RCC 7860 (cell line): ENCODE measurements at regions not wholly inside any gene's neighbourhood (a gene's known extent, or its start where the extent isn't known, plus 50 kb on each side); places are given as distances from the start of the nearest gene placed in this dataset.

Experiments used
- DNase-seq: peaks from one replicate; pipeline ENCODE4 v3.0.0-alpha.2; 2015; ENCODE audit warnings: low spot score
- FAIRE-seq: peaks from 2 replicates; lab custom pipeline; 2012; peaks lifted over from hg19 to GRCh38; lab: Jason Lieb, UNC

DNA sequence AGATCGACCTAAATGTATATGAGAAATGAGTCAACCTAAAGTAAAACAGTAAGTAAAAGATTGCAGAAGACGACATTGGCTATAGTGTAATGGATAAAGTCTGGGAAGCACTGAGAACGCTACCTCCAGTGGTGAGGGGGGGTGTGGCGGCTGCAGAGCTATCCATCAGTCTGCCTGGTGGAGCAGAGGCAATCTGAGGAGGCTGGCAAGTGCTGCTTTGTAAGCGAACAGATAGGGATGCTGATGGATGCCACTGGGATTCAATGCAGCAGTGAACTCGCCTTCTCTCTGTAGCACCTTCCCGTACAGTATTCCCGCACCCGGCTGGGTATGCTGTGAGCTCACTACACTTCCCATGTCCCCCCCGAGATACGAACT is 261.5 kb downstream of the NSG2 start:
- FAIRE-seq (no peak), DNase-seq (no peak)

DNA sequence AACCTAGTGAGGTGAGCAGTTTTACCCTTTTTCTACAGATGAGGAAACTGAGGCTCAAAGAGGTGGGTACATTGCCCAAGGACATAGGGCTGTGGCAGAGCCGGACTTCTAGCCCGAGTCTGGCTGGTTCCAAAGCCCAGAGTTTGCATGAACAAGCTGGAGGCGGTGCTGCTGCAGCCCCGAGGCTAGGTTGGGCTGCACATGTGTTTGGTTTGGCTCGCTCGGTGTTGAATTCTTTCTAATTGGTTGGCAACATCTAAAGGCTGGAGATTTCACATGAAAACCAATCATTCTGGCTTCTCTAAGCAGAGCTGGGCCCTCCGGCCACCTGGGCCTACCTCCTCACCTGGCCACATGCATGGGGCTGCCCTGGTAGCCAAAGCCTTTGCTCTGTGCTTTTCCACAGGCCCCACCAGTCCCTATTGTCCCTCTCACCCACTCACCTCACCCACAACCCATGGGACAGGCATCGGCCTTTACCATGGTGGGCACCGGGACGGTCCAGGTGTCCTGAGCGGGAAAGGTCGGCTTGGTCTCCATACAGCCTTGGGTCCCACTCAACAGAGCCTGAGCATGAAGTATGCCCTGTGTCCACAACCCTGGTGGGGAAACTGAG is 262.3 kb downstream of the NSG2 start:
- no peak for DNase-seq
- no peak for FAIRE-seq

DNA sequence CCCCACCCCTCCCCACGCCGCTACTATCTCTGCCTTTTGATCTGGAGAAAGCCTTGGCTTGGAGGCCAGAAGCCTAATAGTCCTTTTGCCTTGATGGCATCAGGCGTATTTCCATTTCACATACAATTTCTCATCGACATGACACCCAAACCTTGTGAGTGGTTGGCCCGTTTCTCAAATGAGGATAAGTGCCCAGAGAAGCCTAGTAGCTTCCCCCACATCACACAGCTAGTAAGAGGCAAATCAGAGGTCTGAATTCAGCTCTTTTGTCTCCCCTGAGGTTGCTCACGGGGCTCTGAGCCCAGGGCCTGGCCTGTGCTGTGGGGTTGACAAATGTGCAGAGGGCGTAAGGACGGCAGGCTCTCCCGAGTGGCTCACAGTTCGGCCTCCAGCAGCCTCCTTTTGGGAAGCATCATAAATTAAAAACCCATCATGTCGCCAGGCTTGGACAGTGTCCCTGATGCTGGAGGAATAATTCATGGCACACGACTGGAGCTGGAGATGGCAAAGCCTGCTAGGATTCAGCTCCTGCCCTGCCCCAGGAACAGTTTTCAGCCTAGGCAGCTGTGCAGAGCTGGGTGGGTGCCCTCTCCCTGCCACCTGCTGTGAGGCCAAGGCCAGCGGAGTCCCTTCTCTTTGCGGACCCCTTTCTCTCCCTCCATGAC is 263.8 kb downstream of the NSG2 start:
- FAIRE-seq (no peak), DNase-seq (no peak)

DNA sequence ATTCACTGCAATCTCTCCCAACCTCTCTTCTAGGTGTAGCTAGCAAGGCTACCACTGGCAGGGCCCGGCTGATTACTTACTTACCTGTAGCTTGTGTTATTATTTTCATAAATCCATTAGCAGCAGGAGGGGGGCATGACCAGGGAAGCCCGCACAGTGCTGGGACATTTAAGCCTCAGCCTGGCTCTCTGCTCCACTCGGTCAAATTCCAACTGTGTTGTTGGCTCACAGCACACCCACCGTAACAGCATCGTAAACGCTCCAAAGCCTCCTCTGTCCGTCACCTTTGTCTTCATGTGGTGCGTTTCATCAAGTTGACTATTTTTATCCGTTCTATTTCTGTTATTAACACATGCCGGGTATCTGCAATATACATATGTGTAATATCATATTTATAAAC is 264.7 kb downstream of the NSG2 start:
- FAIRE-seq (no peak), DNase-seq (no peak)

DNA sequence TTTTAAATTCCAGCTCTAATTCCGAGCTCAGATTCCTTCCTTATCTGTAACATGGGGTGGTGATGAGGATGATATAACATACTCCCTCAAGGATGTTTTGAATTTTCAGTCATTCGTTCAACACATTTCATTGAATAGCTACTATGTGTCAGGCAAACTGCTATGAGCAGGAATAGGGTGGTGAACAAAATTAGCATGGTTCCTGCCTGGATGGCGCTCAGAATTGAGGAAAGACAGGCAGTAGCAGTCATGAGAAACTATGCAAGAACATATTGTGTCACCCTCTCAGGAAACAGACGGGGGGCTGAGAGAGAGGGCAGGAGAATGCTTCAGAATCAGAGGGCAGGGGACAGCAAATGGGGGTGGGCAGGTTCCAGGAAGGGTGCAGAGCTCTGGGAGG is 265.2 kb downstream of the NSG2 start:
- FAIRE-seq, result no peak
- DNase-seq, result no peak

DNA sequence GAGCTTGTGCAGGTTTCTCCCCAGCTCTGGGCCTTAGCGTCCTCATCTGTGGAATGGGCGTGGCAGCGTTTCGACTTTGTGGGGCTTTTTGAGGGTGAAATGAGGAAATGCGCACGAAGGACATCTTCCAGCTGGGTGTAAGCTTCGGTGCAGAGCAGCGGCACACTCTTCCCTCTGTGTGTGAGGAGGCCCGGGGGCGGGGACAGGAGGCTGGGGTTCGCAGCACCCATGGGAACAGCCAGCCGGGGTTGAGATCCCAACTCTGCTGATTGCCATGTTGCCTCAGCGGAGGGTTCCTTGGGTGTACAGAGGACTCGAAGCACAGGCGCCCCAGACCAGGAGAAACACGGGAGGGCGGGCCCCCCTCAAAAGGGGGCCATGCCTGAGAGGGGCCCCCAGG is 265.6 kb downstream of the NSG2 start:
- FAIRE-seq (no peak), DNase-seq (no peak)

DNA sequence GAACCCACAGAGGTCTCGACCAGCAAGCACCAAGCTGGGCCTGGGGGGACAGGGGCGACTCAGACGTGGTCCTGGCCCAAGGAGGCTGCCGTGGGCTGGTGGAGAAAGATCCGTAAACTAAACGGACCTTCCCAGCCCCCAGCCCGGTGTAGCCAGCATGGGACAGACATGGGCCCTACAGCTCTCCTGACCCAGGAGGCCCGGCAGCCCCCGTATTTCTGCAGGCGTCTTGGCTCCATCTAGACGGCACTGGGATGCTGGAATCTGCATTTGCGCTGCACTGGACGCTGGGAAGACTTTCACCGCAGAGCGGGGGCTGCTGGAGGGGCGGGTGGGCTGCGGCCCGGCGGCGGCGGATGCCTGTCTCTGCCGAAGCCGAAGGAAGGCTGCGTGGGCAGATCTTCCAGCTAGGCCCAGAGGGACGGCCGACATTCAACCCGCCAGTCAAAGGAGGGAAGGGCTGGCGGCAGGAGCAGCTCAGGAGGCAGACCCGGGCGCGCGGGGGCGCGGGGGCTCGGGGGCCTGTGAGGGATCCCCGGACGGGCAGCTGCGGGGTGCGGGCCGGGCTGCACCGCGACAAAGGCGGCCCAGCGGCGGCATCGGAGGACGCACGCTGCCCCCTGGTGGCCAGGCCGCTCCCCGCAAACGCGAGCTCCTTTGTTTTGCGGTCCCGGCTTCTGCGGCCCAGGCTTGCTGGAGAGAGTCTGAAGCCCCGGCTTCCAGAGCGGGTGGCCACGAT is 266.2 kb downstream of the NSG2 start:
- DNase-seq, result peak; percentile 22
- FAIRE-seq, result no peak

DNA sequence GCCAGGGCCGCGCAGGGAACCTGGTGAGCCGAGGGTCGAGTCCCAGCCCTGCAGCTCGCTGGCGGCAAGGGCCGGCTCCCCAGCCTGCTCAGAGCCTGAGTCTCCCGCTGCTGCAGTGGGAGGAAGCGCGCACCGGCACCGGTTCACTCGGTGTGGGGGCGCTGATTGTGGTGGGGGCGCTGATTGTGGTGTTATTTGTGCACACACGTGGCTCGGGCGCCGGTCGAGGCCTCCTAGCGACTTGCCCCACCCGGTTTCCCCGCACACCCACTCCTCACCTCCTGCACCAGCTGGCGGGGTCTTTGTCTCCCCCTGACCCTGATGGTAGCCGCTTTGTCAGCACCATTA is 266.7 kb downstream of the NSG2 start:
- DNase-seq (no peak), FAIRE-seq (no peak)

DNA sequence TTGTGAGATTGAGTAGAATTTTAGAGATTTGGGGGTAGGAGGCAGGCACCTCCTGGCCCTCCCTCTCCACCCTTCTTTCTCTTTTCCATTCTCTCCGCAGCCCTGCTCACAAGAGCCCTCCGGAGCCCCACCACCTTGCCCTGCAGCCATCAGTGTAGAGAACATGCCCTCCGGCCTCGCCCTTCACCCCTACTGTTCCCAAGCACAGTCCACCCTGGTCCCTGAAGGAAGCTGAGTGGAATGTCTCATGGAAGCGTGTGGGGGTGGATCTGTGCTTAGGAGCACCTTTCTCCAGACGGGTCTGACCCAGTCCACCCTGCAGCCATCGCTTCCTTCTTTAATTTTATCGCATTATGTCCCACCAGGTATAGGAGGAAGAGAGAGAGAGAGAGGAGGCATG is 267.1 kb downstream of the NSG2 start:
- FAIRE-seq, result no peak
- no peak for DNase-seq

DNA sequence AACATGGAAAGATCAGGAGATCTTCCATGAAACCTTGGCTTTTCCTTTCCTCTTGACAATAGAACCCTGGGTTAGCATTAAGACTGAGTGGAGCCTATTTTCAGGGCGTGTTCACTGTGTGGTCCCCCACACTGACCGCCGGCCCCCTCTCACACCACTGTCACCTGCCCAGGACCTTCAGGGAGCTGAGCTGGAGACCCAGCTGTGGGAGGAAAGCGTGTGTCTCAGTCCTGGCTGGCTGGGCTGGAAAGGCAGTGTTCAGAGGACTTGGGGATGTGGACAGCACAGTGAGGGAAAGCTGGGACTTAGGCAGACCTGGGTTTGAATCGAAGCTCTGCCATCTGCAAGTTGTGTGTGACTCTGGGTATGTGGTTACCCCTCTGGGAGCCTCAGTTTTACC is 268.1 kb downstream of the NSG2 start:
- DNase-seq (no peak), FAIRE-seq (no peak)

DNA sequence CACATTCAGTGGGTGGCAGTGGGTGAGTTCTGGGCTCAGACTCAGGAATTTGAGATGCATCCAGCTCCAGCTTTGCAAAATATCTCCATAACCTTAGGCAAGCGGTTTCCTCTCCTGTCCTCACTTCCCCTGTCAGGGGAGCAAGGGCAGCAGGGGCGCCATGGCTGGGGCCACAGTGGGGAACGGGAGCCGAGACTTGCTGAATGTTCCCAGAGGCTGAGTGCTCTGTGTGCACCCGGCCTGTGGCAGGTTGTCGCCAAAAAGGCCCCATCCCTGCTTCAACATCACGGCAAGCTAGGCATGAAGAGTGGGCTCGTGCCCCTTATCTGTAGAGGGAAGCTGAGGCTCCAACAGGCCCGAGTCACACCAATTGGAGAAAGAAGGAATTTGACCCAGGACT is 268.8 kb downstream of the NSG2 start:
- no peak for FAIRE-seq
- no peak for DNase-seq

DNA sequence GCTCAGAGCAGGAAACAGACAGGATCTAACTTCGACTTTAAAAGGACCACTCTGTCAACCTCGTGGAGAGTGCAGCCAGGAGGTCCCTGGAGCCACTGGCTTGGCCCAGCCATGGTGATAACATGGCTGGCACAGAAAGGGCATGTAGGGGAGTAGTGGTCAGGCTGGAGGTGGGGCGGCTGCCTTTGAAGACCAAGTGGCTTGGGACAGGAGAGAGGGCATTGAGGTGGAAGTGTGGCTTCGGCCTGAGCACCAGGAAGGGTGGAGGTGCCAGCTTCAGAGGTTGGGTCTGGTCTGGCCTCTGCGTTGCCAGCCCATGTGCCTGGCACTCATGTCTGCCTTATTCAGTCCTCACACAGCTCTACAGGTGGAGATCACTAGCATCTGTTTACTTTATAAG is 270.0 kb downstream of the NSG2 start:
- DNase-seq, result no peak
- FAIRE-seq, result no peak

DNA sequence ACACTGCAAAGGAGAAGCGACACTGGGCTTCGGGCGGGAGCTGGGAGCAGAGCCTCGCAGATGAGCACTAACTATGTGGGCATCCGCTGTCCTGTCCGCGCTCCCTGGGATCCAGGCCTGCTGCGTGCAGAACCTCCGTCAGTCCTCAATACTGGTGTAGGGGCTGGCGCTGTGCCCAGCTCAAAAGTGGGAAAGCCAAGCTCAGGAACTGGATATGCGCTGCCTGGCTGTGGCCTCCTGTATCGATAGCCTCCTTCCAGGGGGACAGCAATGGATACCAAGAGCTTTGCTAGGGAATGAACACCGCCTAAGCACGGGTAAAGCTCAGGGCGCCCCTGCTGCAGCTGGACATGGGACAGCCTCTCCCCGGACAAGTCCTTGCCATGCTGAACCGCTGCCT is 270.4 kb downstream of the NSG2 start:
- DNase-seq (no peak), FAIRE-seq (no peak)

DNA sequence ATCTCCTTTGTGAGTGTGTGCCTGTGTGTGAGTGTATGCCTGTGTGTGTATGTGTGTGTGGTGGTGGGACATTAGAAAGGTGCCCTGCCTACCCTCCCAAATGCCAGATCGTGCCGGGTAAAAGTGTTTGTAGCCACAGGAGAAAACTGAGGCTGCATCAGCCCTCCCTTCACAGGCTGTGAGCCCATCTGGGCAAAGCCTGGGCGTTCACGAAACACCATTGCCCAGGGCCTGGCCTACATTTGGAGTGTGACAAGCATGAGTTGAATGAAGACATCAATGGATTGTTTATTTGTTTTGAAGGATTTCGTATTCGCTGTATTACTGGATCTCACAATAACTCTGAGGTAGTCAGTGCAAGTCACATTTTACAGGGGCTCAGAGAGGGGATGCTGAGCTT is 270.8 kb downstream of the NSG2 start:
- FAIRE-seq (no peak), DNase-seq (no peak)

DNA sequence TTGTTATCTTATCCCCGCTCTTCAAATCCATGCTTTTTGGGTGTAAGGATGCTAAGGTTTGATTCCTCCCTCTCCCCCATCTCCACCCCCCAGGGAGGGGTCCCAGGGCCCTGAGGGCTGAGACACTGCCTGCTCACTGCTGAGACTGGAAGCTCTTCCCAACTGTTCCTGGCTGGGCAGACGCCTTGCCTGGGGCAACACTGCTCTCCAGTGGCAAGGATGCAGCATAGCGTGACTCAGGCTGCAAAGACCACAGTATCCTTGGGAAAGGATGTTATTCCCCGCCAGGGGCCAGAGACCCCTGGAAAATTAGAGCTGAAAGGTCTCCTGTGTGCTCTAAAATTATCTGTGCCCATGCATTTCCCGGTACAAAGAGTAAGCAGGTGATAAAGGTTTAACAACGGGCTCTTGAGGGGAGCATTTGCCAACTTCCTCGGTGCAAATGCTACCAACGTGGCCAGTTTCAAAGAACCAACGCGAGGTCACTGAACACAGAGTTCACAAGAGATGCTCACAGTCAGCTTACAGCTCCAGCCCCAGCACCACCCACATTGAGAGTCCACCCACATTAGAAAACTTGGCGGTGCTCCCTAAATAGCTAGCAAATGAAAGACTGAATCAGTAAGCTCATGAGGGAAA is 271.9 kb downstream of the NSG2 start:
- DNase-seq (peak; percentile 14), FAIRE-seq (no peak)

DNA sequence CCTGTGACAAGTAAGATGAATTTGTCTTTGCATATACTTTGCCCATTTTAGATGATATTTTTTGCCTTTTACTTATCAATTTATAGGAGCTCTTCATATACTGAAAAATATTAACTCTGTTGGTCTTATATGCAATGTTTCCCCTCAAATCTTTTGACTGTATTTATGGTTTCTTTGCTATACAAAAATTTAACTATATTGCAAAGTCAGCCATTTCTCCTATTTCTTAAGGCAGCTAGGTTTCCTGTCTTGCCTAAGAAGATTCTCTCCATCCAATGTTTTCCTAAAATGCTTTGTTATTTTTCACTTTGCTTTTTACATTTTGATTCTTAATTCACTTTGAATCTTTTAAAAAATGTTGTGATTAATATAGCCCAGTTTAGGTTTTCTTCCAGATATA is 273.1 kb downstream of the NSG2 start:
- FAIRE-seq (no peak), DNase-seq (no peak)

DNA sequence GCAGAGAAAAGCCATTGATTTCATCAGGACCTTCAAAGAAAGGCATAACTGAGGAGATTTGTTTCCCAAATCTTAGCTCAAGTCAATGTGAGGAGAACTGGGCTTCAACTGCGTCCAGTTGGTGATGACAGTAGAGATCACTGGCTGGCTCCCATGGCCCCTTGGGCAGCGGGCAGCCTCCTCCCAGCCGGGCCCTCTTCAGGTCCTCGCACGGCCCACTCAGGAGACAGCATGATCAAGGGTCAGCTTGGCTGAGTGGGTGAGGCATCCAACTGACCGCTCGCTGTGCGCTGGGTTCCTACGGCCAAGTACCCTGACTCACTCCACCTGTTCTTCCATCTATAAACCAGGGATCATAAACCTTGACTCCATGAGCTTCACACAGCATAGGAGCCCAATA is 274.0 kb downstream of the NSG2 start:
- FAIRE-seq, result no peak
- DNase-seq, result no peak

DNA sequence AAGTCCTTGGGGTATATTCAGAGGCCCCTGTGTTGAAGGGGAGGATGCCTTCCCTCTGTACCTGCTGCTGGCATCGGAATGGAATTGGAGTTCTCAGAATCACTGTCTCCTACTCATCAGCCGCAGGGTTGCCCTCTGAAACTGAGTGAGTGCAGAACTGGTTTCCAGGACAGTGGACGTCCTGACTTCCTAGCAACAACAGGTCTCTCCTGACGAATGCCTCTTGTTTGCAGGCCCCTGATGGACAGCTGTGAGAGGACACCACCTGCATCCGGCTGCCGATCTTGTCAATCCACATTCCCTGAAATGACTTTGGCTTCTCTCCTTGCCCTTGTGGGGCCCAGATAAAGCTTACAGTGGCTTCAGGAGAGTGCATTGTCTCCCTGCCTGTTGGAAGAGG is 274.5 kb downstream of the NSG2 start:
- FAIRE-seq (no peak), DNase-seq (no peak)

DNA sequence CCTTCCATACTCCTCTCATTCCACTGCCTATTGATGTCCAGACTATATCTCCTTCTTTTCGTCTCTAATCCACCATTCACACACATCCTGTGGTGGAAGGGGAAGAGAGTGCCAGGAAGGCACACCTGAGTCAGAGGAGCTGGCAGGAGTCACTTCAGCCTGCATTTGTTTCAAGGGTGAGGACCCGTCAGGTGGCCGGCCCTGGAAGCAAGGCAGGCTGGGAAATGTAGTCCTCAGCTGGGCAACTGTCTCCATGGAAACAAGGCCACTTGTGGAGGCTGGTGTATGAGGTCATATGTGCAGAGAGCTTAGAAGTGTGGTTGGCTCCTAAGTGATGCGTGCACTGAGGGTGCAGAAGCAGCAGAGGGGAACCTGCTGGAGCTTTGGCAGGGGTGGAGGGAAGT is 278.4 kb downstream of the NSG2 start:
- FAIRE-seq, result no peak
- peak; percentile 60 for DNase-seq

DNA sequence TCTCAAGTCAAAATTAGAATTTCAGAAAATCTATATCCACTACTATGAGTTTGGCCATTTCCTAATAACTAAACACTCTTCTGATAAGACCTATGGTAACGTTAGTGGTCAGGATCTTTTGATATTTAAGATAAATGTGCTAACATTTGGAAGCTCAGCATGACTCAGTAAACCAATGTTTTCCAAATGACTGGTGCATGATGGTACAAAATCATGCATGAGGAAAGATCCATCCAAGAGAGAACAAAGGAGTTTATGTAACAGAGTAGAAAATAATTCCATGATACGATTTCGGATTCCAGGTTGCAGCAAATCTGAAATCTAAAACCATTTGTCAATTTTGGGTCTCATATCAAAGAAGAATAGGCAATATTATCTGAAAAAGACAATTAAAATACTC is 279.2 kb downstream of the NSG2 start:
- no peak for DNase-seq
- no peak for FAIRE-seq

DNA sequence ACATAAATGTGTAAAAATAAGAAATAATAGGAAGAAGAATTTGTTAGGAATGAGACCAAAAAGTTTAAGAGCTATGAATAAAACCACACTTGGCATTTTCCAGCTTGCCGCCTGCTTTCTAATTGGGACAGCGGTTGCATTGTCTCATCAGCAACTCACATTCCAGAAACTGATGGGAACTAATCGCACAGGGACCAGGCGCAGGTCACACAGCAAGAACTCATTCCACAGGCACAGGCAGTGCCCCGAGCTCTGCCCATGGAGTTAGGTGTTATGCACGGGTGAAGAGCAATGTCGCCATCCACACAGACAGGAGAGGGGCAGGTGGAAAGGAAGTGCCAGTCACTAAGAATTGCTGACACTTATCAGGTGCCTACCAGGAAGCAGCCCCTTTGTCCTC is 279.9 kb downstream of the NSG2 start:
- no peak for FAIRE-seq

DNA sequence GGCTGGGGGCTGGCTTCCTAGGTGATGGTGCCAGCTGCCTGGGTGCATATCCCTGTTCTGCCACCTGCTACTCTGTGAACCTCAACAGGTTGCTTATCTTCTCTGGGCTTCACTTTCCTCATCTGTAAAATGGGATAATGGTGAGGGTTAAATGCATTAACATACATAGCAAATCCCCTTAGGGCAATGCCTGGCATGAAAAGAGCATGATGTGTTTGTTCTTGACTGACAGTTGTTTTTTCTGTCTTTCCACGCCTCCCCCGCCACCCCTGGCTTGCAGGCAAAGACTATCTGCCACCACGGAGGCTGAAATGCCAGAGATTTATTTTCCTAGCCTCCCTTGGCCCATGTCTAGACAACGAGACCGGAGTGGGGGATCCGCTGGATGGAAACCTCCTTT is 280.5 kb downstream of the NSG2 start:
- DNase-seq (no peak), FAIRE-seq (no peak)

More for the DNA sequence above, 279.9 kb downstream of the NSG2 start:
- DNase-seq, result no peak
